Heart left ventricle (tissue), 13 donors: ENCODE measurements at regions not wholly inside any gene's neighbourhood (a gene's known extent, or its start where the extent isn't known, plus 50 kb on each side); places are given as distances from the start of the nearest gene placed in this dataset.

Experiments
- POLR2A ChIP-seq, 2 donors: fragments of 450-650 bp; IDR thresholded peaks; one replicate each; pipeline ENCODE4 v1.6.1; 2017; ENCODE audit warnings: antibody characterized with exemption in 2 of 2, mild to moderate bottlenecking in 2 of 2, moderate library complexity in 2 of 2
- TF ChIP-seq, protein P1 (sequence below), 12 donors: fragments of 200-600 bp; sonication (generic) in 4 of 12; IDR thresholded peaks; one replicate each; pipeline versions ENCODE4 v1.5.0 to v1.8.0; 2018 to 2022; ENCODE audit warnings: antibody characterized with exemption in 12 of 12, mild to moderate bottlenecking in 5 of 12
- donor health status: ischemic (EF 13 %, LVEDD 7.1; RV severe dilation, severe dysfunction).
- donor health status: DM: no; HTN: yes; CAD: no.
- donor health status: DM: no; HTN: no; CAD: no.
- donor health status: ischemic (EF 25% LVEDD 6.9; RV normal size, moderate dysfunction).
- donor health status: ischemic (EF 25% LVEDD 5.7; RV mildly dilated, moderate dysfunction).
- donor health status: ischemic (EF 35%, LVEDD 5.7; RV mildly dilated, moderate dysfunction).
- donor health status: nonischemic (EF 11% LVEDD 7.7; RV severe dilation, severe dysfunction).
- donor health status: DM: yes; HTN: yes; CAD: no.
- donor health status: PGD.
- donor health status: ischemic (EF 29% LVEDD 5.4; RV normal size, mild dysfunction).
- donor health status: nonischemic (EF 23%, LVEDD 6.1; RV moderate dilation, normal function).

GRCh38 chr4:66991521-66991920 lies 553.8 kb downstream of the CENPC start:
- TF ChIP-seq, protein P1, sequence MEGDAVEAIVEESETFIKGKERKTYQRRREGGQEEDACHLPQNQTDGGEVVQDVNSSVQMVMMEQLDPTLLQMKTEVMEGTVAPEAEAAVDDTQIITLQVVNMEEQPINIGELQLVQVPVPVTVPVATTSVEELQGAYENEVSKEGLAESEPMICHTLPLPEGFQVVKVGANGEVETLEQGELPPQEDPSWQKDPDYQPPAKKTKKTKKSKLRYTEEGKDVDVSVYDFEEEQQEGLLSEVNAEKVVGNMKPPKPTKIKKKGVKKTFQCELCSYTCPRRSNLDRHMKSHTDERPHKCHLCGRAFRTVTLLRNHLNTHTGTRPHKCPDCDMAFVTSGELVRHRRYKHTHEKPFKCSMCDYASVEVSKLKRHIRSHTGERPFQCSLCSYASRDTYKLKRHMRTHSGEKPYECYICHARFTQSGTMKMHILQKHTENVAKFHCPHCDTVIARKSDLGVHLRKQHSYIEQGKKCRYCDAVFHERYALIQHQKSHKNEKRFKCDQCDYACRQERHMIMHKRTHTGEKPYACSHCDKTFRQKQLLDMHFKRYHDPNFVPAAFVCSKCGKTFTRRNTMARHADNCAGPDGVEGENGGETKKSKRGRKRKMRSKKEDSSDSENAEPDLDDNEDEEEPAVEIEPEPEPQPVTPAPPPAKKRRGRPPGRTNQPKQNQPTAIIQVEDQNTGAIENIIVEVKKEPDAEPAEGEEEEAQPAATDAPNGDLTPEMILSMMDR (IDR thresholded peaks at IDR 0.05): no peak
- no peak for TF ChIP-seq POLR2A (IDR thresholded peaks at IDR 0.05)
